ENCODE measurements at regions not wholly inside any gene's neighbourhood (a gene's known extent, or its start where the extent isn't known, plus 50 kb on each side); places are given as distances from the start of the nearest gene placed in this dataset.

DNA sequence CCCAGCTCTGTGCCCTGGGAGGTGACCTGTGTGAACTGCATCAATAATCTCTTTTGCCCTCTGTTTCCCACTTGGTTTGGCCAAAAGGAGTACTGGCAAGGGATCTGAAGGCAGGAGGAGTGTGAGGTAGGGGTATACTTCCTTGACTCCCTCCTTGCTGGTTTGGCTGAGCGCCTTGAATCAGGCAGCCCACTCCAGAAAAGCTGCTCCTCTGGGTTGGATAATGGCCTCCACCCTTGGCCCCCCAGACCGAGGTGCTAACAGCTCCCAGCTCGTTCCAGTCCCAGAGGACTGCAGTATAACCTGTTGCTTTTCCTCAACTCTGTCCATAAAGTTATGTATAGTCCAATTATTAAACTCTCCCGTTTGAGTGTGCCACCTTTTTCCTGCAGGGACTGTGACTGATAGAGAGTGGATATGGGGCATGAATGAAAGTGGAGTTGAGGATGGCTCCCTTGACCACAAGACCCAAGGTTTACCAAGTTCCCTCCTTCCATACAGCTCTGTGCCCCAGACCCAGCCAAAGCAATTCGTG lies 88.2 kb upstream of the HAND1 start:
- TF ChIP-seq EZH2 (IDR thresholded peaks at IDR 0.05; ENCODE audit: borderline replicate concordance): no peak
- TF ChIP-seq, protein P1, sequence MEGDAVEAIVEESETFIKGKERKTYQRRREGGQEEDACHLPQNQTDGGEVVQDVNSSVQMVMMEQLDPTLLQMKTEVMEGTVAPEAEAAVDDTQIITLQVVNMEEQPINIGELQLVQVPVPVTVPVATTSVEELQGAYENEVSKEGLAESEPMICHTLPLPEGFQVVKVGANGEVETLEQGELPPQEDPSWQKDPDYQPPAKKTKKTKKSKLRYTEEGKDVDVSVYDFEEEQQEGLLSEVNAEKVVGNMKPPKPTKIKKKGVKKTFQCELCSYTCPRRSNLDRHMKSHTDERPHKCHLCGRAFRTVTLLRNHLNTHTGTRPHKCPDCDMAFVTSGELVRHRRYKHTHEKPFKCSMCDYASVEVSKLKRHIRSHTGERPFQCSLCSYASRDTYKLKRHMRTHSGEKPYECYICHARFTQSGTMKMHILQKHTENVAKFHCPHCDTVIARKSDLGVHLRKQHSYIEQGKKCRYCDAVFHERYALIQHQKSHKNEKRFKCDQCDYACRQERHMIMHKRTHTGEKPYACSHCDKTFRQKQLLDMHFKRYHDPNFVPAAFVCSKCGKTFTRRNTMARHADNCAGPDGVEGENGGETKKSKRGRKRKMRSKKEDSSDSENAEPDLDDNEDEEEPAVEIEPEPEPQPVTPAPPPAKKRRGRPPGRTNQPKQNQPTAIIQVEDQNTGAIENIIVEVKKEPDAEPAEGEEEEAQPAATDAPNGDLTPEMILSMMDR (IDR thresholded peaks at IDR 0.05; ENCODE audit: poor library complexity): no peak
- no peak for TF ChIP-seq EZH2phosphoT487 (IDR thresholded peaks at IDR 0.05; ENCODE audit: low read depth, severe bottlenecking, unreplicated experiment)
- 92% methylated on average over 5 of the region's 5 CpGs for WGBS (ENCODE audit: low lambda C conversion rate, missing lambda C conversion rate)

DNA sequence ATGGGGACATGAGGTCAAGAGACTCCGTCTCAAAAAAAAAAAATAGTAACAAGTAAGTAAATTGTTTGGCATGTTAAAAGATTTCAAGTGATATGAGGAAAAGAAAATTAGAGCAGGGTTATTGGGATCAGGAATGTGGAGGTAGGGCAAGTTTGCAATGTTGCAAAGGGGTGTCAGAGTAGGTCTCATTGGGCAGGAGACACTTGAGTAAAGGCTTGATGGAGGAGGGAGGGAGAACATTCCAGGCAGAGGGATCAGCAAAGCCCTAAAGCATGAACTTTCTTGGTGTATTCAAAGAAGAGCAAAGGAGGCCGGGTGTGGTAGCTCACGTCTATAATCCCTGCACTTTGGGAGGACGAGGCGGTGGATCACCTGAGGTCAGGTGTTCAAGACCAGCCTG lies 87.1 kb upstream of the HAND1 start:
- H3K79me2 ChIP-seq: no peaks in the 10 kb centered on the region
- TF ChIP-seq, protein P1 (IDR thresholded peaks at IDR 0.05; ENCODE audit: poor library complexity): no peak
- TF ChIP-seq EZH2 (IDR thresholded peaks at IDR 0.05; ENCODE audit: borderline replicate concordance) (no peak), EZH2phosphoT487 (IDR thresholded peaks at IDR 0.05; ENCODE audit: low read depth, severe bottlenecking, unreplicated experiment) (no peak)
- no peaks in the 10 kb centered on the region for H3K36me3 ChIP-seq (replicated peaks; ENCODE audit: insufficient read depth, low read depth)
- H3K9me2 ChIP-seq (replicated peaks; ENCODE audit: insufficient read depth): no peaks in the 10 kb centered on the region
- no peaks in the 10 kb centered on the region for H4K20me1 ChIP-seq (ENCODE audit: insufficient read depth, poor library complexity, severe bottlenecking)
- H3K4me3 ChIP-seq: no peak overlapping the region
- no peak overlapping the region for H3K4me2 ChIP-seq
- DNase-seq (ENCODE audit: low spot score): no peak
- no peak overlapping the region for H3K27ac ChIP-seq
- WGBS (ENCODE audit: low lambda C conversion rate, missing lambda C conversion rate): 92% methylated on average over 5 of the region's 5 CpGs
- H2AFZ ChIP-seq: no peak overlapping the region
- H3K4me1 ChIP-seq (ENCODE audit: insufficient read depth): no peaks in the 10 kb centered on the region
- no peaks in the 10 kb centered on the region for H3K9me3 ChIP-seq (ENCODE audit: low read depth)
- no peaks in the 10 kb centered on the region for H3K27me3 ChIP-seq

More for the DNA sequence above, 88.2 kb upstream of the HAND1 start:
- Histone ChIP-seq H2AFZ (no peak overlapping the region), H3K4me3 (no peak overlapping the region), H4K20me1 (ENCODE audit: insufficient read depth, poor library complexity, severe bottlenecking) (no peaks in the 10 kb centered on the region), H3K27me3 (no peaks in the 10 kb centered on the region), H3K4me2 (no peak overlapping the region), H3K79me2 (no peaks in the 10 kb centered on the region), H3K9me3 (ENCODE audit: low read depth) (no peaks in the 10 kb centered on the region), H3K36me3 (replicated peaks; ENCODE audit: insufficient read depth, low read depth) (no peaks in the 10 kb centered on the region), H3K9me2 (replicated peaks; ENCODE audit: insufficient read depth) (no peaks in the 10 kb centered on the region), H3K27ac (no peak overlapping the region), H3K4me1 (ENCODE audit: insufficient read depth) (no peaks in the 10 kb centered on the region)
- no peak for DNase-seq (ENCODE audit: low spot score)

DNA sequence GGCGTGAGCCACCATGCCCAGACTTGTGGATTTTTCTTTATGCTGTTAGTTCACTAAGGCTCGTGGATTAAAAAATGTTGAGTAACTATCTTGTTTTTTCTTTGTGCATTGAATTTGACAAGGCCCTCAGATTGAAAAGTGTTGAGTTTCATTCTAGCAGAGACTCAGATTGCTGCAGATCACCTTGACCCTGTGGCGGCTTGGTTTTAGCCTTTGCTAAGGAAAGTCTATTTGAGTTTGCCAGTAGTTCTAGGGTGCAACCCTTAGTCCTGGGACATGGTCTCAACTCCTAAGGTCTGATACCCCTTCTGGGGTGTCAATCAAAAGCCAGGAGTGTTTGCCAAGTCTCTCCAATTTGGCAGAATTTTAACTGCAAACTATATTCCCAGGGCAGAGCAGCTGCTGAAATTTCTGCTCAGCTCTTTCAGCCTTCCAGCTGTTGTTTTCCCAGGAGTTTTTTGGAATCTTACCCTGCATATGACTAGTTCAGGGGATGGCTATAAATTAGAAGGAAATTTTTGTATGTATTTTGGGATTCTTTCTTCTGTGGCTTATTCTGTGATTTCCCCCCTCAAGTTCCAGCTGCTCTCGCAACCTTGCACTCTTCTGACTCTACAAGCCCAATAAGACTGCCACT lies 84.3 kb upstream of the HAND1 start:
- no peaks in the 10 kb centered on the region for H3K36me3 ChIP-seq (replicated peaks; ENCODE audit: insufficient read depth, low read depth)
- no peaks in the 10 kb centered on the region for H3K4me1 ChIP-seq (ENCODE audit: insufficient read depth)
- WGBS (ENCODE audit: low lambda C conversion rate, missing lambda C conversion rate): 98% methylated on average over 4 of the region's 4 CpGs
- no peak overlapping the region for H3K4me3 ChIP-seq
- H3K27ac ChIP-seq: no peak overlapping the region
- no peaks in the 10 kb centered on the region for H3K9me3 ChIP-seq (ENCODE audit: low read depth)
- no peaks in the 10 kb centered on the region for H3K9me2 ChIP-seq (replicated peaks; ENCODE audit: insufficient read depth)
- H4K20me1 ChIP-seq (ENCODE audit: insufficient read depth, poor library complexity, severe bottlenecking): no peaks in the 10 kb centered on the region
- no peaks in the 10 kb centered on the region for H3K79me2 ChIP-seq
- no peaks in the 10 kb centered on the region for H3K27me3 ChIP-seq
- H2AFZ ChIP-seq: no peak overlapping the region
- no peak overlapping the region for H3K4me2 ChIP-seq
- no peak for DNase-seq (ENCODE audit: low spot score)
- TF ChIP-seq EZH2 (IDR thresholded peaks at IDR 0.05; ENCODE audit: borderline replicate concordance) (no peak), EZH2phosphoT487 (IDR thresholded peaks at IDR 0.05; ENCODE audit: low read depth, severe bottlenecking, unreplicated experiment) (no peak)
- TF ChIP-seq, protein P1 (IDR thresholded peaks at IDR 0.05; ENCODE audit: poor library complexity): no peak

Measured in hepatocyte (in vitro differentiated cells).